ENCODE measurements at regions not wholly inside any gene's neighbourhood (a gene's known extent, or its start where the extent isn't known, plus 50 kb on each side); places are given as distances from the start of the nearest gene placed in this dataset.

GRCh38 chr2:173783382-173783781 is 181.8 kb downstream of the SP3 start:
- DNase-seq: no peak

- DNase-seq: no peak
These were observed 179.4 kb downstream of the SP3 start for GRCh38 chr2:173785813-173786212.

DNA sequence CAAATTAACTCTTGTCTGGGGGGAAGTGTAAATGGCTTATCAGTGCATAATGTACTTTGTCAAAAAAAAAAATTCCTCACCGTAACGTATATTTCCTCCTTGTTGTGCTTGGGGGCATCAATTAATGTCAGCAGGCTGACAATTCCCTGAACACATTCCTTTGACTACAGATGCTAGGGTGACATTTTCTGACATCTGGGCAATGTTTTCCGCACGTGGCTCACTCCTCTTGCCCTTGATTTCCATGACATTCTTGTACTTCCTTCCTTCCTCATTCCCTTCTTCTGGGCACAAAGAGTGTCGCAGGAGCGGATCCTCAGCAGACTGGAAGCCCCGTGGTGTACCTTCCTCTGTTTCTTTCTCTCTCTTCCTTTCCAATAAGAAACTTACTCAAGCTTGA is 173.7 kb downstream of the SP3 start:
- DNase-seq: no peak

DNA sequence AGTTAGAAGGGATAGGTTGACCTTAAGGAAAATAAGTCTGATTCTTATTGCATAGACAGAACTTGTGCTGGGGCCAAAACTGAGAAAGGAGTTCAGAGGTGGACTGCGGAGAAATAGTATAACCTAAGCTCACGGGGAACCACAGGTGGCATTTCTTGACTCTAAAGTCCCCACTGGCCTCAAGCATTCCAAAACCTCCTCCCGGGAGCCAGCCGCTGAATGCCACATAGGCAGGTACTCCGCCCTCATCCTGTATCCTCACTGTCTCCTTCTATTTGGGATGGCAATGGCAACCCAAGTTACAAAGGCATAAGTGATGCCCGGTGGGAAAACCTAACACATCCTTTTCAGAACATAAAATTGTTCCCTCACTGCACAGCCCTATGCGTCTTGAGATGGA is 173.0 kb downstream of the SP3 start:
- DNase-seq: no peak

DNA sequence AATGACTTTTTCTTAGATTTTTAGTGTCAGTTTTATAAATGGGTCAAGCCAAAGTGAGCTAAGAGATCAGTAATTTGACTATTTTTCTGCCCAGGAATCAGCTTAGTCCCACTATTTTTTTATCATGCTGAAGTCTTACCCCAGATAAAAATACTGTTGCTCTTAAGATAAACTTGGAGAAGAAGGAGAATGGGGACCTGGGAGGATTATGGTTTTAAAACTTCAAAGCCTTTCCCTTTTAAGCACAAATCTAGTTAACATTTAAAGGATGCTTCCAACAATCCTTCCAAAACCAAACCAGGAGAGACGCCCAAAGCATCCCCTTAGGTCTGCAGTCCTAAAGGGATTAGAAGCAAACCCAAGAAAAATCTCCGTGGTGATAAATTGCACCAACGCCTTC is 172.4 kb downstream of the SP3 start:
- no peak for DNase-seq

DNA sequence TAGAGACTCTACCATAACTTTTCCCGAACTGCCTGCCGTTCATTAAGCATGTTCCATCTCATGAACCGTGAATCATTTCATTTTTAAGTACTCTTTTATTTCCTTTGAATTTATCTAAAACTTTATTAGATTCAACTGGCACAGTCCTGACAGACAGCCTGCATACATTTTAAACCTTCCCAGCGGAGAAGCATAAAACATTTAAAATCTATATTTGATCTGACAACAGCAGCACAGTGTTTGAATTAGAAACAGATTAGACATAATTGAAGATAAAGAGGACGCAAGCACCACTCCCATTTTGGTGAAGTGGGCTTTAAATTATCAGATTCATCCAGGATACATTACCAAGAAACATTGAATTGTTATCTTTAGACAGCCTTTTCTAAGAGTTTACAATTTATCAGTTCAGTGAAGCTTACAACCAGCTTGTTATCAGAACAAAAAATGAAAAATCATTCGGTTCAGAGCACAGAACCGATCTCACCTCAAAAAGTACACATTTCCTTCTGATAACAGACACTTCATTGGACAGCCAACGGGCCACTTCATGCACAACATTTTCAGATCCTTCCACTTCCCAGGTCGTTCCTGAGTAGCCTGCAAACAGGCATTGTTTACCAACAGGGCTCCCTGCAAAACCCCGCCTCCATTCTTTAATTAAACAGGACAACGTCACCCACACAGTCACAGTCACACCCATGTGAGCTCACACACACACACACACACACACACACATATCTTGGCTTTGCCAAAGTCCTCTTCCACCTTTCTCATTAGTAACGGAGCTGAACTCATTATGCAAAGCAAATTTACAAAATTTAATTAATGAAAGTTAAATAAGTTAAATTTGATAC is 171.2 kb downstream of the SP3 start:
- DNase-seq: no peak

DNA sequence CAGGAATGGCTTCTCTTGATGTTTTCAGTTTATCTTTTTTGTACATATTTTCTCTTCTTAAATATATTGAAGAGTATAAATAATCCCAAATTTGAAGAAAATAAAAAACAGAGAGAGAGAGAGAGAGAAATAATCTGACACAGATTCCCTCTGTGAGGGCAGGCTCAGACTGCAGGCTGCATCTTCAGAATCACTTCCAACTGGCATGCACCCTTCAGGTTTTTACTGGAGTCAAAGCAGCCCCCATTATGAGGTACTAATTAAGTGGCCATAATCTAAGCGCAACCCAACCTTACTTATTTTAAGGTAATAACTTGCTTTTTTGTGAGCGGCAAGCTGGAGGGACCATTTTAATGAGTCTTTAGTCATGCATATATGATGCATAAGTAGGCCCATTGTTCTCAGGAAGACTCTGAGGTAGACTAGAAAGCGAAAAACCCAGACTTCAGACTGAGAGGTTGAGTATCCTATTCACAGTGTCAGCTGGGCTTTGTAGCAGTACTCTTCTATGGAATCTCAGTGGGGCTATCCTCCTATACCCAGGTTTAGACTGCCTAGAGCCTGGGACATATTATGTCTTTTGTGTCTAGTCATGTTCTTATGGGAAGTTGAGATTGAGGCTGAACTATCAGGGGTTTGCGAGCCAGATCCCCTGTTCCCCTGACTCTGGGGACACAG is 167.4 kb downstream of the SP3 start:
- DNase-seq: no peak

DNA sequence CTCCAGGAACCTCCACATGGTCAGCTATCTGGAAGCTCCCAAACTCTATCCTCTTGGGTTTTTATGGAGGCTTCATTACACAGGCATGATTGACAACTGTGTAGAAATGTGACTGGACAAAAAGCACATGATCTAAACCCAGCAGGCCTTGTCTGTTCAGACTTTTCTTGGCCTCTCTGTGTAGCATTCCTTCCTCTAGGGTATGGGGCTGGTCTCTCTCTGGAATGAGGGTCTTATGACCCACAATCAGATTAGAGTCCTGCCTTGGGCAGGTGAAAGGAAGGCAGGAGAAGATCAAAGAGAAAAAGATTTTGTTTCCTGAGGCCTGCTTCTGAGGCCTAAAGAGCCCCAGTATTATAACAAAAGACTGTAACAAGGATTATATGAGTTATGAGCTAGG is 162.7 kb downstream of the SP3 start:
- no peak for DNase-seq

GRCh38 chr2:173803449-173803848 is 161.7 kb downstream of the SP3 start:
- DNase-seq: no peak

DNA sequence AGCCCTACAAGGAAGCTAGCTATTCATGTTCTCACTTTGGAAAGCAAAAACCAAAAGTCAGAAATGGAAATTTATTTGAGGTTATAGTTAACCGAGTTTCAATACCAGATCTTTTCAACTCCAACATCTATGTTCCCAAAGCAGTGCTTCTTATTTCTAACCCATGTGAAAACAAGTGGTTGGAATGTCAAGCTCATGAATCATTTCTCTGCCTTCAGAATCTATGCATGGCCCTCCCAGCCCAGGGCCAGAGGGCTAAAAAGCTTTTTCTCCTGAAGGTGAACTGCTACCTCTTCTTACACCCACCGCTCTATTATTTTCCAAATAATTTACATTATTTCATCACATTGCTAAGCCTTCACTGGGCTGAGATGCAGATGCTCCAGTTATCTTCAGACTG is 158.4 kb downstream of the SP3 start:
- no peak for DNase-seq

GRCh38 chr2:173808718-173809117 is 156.5 kb downstream of the SP3 start:
- no peak for DNase-seq

- DNase-seq: no peak
These were observed 152.9 kb downstream of the SP3 start for GRCh38 chr2:173812321-173812720.

GRCh38 chr2:173814306-173814705 is 150.9 kb downstream of the SP3 start:
- no peak for DNase-seq

- no peak for DNase-seq
These were observed 149.4 kb downstream of the SP3 start for GRCh38 chr2:173815772-173816171.

- DNase-seq: no peak
These were observed 147.6 kb downstream of the SP3 start for GRCh38 chr2:173817582-173817981.

- no peak for DNase-seq
These were observed 146.9 kb downstream of the SP3 start for GRCh38 chr2:173818285-173818684.

- DNase-seq: no peak
These were observed 145.3 kb downstream of the SP3 start for GRCh38 chr2:173819852-173820251.

DNA sequence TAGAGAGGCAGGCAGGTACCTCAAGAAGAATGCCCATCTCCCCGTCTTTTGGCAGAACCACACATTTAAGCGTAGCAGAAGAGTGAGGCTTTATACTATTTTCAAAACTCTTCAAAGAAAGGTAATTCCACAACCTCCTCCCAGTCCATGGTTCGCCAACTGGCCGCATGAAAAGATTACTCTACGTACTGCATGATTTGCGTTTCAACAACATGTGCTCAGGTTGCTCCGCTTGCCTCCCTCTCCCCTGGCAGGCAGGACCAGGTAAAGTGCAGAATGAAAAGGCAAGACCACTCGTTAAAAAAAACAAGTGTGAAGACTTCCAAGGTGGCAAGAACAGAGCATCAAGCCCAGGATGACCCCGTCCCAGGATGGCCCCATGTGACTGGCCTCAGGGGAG is 143.7 kb downstream of the SP3 start:
- DNase-seq: no peak

DNA sequence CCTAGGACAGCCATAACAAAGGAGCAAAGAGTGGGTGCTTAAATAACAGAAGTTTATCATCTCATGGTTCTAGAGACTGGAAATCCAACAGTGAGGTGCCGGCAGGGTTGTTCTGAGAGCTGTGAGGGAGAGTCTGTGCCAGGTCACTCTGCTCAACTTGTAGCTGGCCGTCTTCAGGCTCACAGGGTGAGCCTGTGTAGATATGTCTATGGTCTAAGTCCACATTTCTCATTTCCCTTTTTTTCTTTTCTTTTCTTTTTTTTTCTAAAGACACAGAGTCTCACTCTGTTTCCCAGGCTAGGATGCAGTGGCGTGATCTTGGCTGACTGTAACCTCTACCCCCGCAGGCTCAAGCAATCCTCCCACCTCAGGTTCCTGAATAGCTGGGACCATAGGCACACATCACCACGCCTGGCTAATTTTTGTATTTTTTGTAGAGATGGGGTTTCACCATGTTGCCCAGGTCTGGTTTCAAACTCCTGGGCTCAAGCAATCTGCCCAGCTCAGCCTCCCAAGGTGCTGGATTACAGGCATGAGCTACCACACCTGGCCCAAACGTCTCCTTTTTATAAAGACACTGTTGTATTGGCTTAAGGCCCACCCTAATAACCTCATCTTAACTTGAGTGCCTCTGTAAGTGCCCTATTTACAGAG is 142.2 kb downstream of the SP3 start:
- no peak for DNase-seq

GRCh38 chr2:173823543-173823939 is 141.6 kb downstream of the SP3 start:
- DNase-seq: no peak

DNA sequence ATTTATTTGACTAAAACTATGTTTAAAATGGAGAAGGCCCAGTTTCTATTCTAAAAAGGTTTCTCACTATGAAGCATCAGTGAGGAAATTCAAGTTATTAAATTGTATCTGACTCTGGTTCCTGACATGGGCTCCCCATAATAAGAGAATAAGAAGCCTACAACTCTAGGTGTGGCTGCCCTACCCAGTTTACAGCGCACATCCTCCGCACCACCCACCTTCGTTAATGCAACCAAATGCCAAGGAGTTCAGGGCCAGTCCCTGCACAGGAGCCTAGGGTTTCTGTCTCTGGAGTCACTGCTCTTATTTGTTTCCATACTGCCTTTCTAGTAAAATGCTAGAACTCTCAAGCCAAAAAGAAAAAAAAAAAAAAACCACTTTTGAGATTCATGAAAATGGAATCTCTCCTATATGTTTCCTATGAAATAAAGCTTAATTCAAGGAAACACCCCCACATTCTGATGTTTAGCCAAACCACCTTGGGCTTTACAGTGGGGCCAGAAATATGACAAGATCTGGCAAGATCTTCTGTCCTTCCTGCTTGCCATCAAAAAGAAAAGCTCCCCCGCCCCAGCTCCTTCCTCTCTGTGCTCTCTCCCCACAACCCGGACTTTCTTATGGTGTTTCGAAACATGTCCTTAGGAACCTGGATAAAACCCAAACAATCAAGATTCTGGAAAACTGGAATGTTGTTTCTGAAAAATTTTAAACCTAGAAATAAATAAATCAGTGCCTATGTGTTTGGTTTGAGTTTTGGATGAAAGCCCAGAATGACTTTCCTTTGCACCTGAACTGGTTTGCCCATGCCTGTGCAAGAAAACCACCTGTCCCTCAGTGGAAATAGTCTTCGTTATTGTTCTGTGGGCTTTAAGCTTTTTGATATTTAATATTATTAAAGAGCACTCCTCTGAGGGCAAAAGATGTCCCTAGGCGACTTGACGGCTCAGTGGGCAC is 136.7 kb downstream of the SP3 start:
- DNase-seq: no peak

DNA sequence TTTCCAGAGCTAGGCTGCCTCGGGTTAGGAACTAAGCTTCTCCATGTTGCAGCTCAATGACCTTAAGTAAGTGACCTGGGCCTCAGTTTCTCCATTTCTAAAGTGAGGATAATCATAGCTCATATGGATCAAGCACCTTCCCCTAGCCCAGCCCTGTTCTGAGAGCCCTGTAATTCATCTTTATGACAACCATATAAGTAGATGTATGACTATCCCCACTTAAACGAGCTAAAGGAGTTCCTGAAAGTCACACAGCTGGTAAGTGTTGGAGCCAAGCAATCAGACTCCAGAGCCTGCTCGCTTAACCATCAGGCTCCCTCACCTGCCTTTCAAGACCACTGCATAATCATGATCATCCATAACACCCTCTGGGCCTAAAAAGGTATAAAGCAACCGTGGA is 135.4 kb downstream of the SP3 start:
- no peak for DNase-seq

GRCh38 chr2:173830170-173830569 is 135.0 kb downstream of the SP3 start:
- no peak for DNase-seq

Measured in stimulated activated naive CD4-positive, alpha-beta T cell (primary cell).